Erythroblast (primary cell): ENCODE measurements at regions not wholly inside any gene's neighbourhood (a gene's known extent, or its start where the extent isn't known, plus 50 kb on each side); places are given as distances from the start of the nearest gene placed in this dataset.

Source experiments
- GATA1 ChIP-seq: IDR thresholded peaks from 2 replicates; pipeline ENCODE4 v1.6.1; 2011; ENCODE audit warnings: low read depth, mild to moderate bottlenecking, control low read depth, low read length, moderate library complexity
- POLR2A ChIP-seq: IDR thresholded peaks from 2 replicates; pipeline ENCODE4 v1.6.1; 2011; ENCODE audit warnings: mild to moderate bottlenecking, low read length

DNA sequence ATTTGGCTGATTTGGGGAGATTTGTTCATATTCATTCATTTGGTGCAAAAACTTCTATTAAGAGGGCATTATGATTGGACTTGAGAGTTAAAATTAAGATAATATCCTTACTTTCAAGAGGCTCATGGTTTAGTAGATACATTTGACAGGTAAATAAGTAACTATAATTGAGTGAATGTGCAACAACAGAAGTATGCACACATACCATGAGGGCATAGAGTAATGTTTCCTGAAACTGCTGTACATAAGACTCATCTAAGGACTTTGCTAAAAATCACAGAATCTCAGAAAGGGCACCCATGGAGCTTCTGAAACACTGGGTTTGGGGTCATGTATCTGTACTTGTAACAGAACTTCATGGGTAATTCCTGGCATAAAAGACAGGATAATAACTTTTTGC lies 70.1 kb upstream of the PPP2R2B start:
- TF ChIP-seq POLR2A, result no peak
- TF ChIP-seq GATA1, result no peak
